HEK293T (cell line): ENCODE measurements at regions not wholly inside any gene's neighbourhood (a gene's known extent, or its start where the extent isn't known, plus 50 kb on each side); places are given as distances from the start of the nearest gene placed in this dataset.

Source experiments
- CTCF ChIA-PET: fragments of 350-600 bp; formaldehyde crosslinking; extraction: SDS; loops from one replicate; lab custom pipeline; 2021; ENCODE audit warnings: antibody characterized with exemption, inconsistent platforms; lab: Yijun Ruan, JAX
- POLR2A ChIA-PET: fragments of 350-600 bp; formaldehyde crosslinking; extraction: SDS; loops from one replicate; lab custom pipeline; 2020; ENCODE audit warnings: antibody characterized with exemption, inconsistent platforms; lab: Yijun Ruan, JAX
- DNase-seq: peaks from one replicate; pipeline ENCODE4 v3.0.0; 2012; ENCODE audit warnings: mixed read lengths; ENCODE audit errors: extremely low spot score
- ARNT ChIP-seq: fragments of 450-650 bp; IDR thresholded peaks from 2 replicates; pipeline ENCODE4 v1.6.1; 2017; ENCODE audit warnings: mild to moderate bottlenecking
- BHLHE40 ChIP-seq: fragments of 450-650 bp; IDR thresholded peaks from 2 replicates; pipeline ENCODE4 v1.6.1; 2016; ENCODE audit warnings: mild to moderate bottlenecking, moderate library complexity, borderline replicate concordance
- CTBP1 ChIP-seq: fragments of 450-650 bp; IDR thresholded peaks from 2 replicates; pipeline ENCODE4 v1.6.1; 2016; ENCODE audit warnings: borderline replicate concordance
- ELF4 ChIP-seq: fragments of 450-650 bp; IDR thresholded peaks from 2 replicates; pipeline ENCODE4 v1.6.1; 2017; ENCODE audit warnings: antibody characterized with exemption
- FOXA1 ChIP-seq: fragments of 450-650 bp; IDR thresholded peaks from 2 replicates; pipeline ENCODE4 v1.6.1; 2016; ENCODE audit warnings: mild to moderate bottlenecking
- FOXK2 ChIP-seq: fragments of 450-650 bp; IDR thresholded peaks from 2 replicates; pipeline ENCODE4 v1.6.1; 2016; ENCODE audit warnings: mild to moderate bottlenecking
- FOXM1 ChIP-seq: fragments of 450-650 bp; IDR thresholded peaks from 2 replicates; pipeline ENCODE4 v1.6.1; 2017; ENCODE audit warnings: mild to moderate bottlenecking, borderline replicate concordance
- HDGF ChIP-seq: fragments of 450-650 bp; IDR thresholded peaks from 2 replicates; pipeline ENCODE4 v1.6.1; 2017; ENCODE audit warnings: antibody characterized with exemption, borderline replicate concordance
- L3MBTL2 ChIP-seq: fragments of 450-650 bp; conservative IDR thresholded peaks from 2 replicates; pipeline ENCODE4 v1.6.1; 2016; ENCODE audit warnings: mild to moderate bottlenecking
- LEF1 ChIP-seq: fragments of 450-650 bp; IDR thresholded peaks from 2 replicates; pipeline ENCODE4 v1.6.1; 2017; ENCODE audit warnings: mild to moderate bottlenecking, borderline replicate concordance
- NFRKB ChIP-seq: fragments of 450-650 bp; IDR thresholded peaks from 2 replicates; pipeline ENCODE4 v1.6.1; 2016; ENCODE audit warnings: mild to moderate bottlenecking, moderate library complexity
- SP1 ChIP-seq: fragments of 450-650 bp; IDR thresholded peaks from 2 replicates; pipeline ENCODE4 v1.6.1; 2017
- SUZ12 ChIP-seq: fragments of 450-650 bp; IDR thresholded peaks from 2 replicates; pipeline ENCODE4 v1.6.1; 2016; ENCODE audit warnings: mild to moderate bottlenecking
- TARDBP ChIP-seq: fragments of 450-650 bp; IDR thresholded peaks from 2 replicates; pipeline ENCODE4 v1.6.1; 2016
- ZNF384 ChIP-seq: fragments of 450-650 bp; IDR thresholded peaks from 2 replicates; pipeline ENCODE4 v1.6.1; 2016
- TF ChIP-seq, protein P1 (sequence below): fragments of 450-650 bp; IDR thresholded peaks from 2 replicates; pipeline ENCODE4 v1.6.1; 2016

DNA sequence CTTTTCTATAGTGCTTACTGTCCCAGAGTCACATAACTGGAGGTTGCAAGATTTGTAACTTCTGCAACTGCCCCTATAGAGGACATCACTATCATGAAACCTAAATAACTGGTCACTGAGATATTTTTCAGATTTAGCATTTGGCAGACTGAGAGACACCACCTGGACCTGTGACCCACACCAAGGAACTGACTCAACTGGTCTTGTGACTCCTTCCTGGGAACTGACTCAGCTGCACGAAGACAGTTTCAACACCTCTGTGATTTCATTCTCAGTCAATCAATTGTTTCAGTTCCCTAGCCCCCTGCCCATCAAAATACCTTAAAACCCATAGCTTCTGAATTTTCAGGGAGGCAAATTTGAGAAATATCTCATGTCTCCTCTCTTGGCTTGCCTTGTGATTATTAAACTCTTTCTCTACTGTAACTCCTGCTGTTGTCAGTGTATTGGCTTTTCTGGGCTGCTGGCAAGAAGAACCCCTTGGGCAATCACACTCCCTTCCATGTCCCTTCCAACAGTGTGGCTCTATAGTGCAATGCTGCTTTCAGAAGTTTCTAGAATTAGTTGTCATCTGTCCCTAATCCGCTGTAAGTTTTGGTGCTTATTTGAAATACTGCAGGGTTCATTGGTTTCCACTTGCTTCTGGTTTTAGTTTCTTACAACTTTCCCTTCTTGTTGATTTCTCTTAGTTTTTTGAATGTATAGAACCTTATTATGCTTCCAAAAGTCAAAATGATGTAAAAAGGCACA is 127.8 kb upstream of the ADCY1 start:
- DNase-seq = no peak
- no peak for TF ChIP-seq SUZ12
- TF ChIP-seq ELF4 = no peak
- no peak for TF ChIP-seq LEF1
- TF ChIP-seq SP1 = no peak
- TF ChIP-seq CTBP1 = no peak
- no peak for TF ChIP-seq L3MBTL2
- no peak for TF ChIP-seq NFRKB
- TF ChIP-seq ARNT = no peak
- no peak for TF ChIP-seq ZNF384
- TF ChIP-seq, protein P1, sequence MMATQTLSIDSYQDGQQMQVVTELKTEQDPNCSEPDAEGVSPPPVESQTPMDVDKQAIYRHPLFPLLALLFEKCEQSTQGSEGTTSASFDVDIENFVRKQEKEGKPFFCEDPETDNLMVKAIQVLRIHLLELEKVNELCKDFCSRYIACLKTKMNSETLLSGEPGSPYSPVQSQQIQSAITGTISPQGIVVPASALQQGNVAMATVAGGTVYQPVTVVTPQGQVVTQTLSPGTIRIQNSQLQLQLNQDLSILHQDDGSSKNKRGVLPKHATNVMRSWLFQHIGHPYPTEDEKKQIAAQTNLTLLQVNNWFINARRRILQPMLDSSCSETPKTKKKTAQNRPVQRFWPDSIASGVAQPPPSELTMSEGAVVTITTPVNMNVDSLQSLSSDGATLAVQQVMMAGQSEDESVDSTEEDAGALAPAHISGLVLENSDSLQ = no peak
- CTCF ChIA-PET = no interaction called here
- POLR2A ChIA-PET = no interaction called here

DNA sequence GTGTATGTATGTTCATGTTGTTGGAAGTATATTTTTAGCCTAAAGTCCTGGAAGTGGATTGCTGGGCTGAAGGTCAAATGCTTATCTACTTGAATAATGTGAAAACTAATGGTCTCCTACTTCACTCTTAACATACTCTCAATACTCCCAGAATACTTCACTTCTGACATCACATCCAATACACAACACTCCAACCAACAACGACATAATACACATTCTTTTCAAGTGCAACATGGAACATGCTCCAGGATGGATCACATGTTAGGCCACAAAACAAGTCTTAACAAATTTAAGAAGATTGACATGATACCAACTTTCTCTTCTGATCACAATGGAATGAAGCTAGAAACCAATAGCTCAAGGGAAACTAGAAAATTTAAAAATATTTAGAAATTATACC is 126.9 kb upstream of the ADCY1 start:
- CTCF ChIA-PET = interaction anchor here (0.7 kb wide), 1 partner anchor 566 kb away, joined by 4 read pairs; no protein-coding TSS in a partner anchor
- TF ChIP-seq SP1 (no peak), FOXM1 (no peak), SUZ12 (no peak), HDGF (no peak), FOXK2 (no peak), LEF1 (no peak), FOXA1 (no peak), L3MBTL2 (no peak), ZNF384 (no peak), ELF4 (no peak), BHLHE40 (no peak), TARDBP (no peak), ARNT (no peak), CTBP1 (no peak), NFRKB (no peak)
- TF ChIP-seq, protein P1 = no peak

DNA sequence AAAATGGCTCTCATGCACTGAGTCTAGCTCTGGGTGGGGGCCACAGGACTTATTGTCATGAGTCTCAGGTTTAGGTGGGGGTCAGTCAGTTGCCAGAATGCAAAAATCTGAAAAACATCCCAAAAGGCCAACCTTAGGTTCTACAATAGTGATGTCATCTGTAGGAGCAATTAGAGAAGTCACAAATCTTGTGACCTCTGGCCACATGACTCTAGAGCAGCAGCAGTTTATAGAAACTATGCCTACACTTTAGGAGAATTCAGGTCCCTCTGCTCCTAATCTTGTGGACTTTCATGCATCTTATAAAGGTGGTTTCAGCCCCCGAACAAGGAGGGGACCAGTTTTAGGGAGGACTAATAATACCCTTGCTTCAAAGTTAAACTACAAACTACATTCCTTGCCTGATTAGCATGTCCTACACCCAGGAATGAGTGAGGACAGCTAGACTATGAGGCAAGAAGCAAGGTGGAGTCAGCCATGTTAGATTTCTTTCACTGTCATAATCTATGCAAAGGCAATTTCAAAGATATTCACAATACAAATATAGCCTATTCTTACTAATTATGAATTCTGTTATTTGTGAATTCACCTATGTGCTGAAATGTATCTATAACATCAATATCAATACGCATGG is 123.5 kb upstream of the ADCY1 start:
- CTCF ChIA-PET = no interaction called here
- POLR2A ChIA-PET = no interaction called here
- no peak for DNase-seq
- no peak for TF ChIP-seq FOXK2
- no peak for TF ChIP-seq NFRKB
- TF ChIP-seq SP1 = no peak
- TF ChIP-seq BHLHE40 = no peak
- no peak for TF ChIP-seq ELF4
- TF ChIP-seq HDGF = no peak
- no peak for TF ChIP-seq SUZ12
- no peak for TF ChIP-seq L3MBTL2
- no peak for TF ChIP-seq FOXM1
- no peak for TF ChIP-seq CTBP1
- TF ChIP-seq, protein P1 = no peak
- TF ChIP-seq ZNF384 = no peak
- TF ChIP-seq FOXA1 = no peak
- TF ChIP-seq LEF1 = no peak

More for the DNA sequence above, 126.9 kb upstream of the ADCY1 start:
- DNase-seq = no peak
- POLR2A ChIA-PET = no interaction called here

DNA sequence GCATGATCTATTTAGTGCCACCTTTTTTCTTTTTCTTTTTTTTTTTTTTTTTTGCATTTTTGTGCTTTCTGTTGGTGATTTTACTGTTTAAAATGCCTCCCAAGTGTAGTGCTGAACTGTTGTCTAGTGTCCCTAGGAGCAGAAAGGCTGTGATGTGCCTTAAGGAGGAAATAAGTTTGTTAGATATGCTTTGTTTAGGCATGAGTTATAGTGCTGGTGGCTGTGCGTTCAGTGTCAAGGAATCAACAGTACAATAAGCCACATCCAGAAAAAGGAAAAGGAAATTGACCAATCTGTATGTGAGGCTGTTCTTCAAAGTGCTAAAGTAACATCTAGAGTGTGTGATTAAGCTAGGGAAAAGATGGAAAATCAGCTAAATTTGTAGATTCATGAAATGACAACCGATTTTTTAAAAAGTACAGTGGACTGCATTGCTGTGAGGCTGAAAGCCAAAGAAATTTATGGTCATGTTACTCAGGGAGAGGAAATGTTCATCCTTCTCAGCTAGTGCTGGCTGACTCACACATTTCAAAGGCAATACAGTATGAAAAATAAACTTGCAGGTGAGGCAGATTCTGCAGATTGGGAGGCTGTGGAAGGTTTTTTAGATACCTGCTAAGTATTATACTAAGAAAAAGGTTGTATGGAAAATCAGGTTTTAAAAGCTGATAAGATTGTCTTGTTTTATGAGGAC is 122.7 kb upstream of the ADCY1 start:
- DNase-seq = no peak
- TF ChIP-seq NFRKB = no peak
- TF ChIP-seq FOXM1 = no peak
- no peak for TF ChIP-seq TARDBP
- no peak for TF ChIP-seq HDGF
- TF ChIP-seq SP1 = no peak
- TF ChIP-seq, protein P1 = no peak
- no peak for TF ChIP-seq FOXK2
- no peak for TF ChIP-seq SUZ12
- TF ChIP-seq L3MBTL2 = no peak
- TF ChIP-seq LEF1 = no peak
- ChIA-PET POLR2A (no interaction called here), CTCF (no interaction called here)

DNA sequence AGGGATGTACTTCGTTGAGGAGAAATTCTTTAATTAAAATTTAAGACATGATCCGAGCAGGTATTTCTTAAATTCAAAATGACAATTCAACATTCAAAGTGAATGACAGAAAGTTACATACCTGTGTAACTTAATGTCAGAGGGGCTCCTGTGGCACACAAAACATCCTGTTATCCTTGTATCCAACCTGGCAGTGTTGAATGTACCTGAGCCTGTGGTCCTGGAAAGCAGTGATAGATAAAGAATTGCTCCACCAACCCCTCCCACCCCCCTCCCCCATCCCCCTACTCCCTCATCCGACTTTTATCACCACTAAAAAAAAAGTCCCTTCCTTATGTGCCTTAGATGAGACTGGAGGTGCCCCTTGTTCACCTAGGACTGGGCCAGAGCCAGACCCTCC is 119.4 kb upstream of the ADCY1 start:
- TF ChIP-seq, protein P1 = no peak
- TF ChIP-seq FOXK2 = no peak
- no peak for DNase-seq
- ChIA-PET POLR2A (no interaction called here), CTCF (no interaction called here)
